HG03575 (cell line): ENCODE measurements at regions not wholly inside any gene's neighbourhood (a gene's known extent, or its start where the extent isn't known, plus 50 kb on each side); places are given as distances from the start of the nearest gene placed in this dataset.
"Not testable (repeated sequence)": the region's sequence is repeated elsewhere in the genome, so short reads cannot be mapped to it uniquely, and the experiment has no call there.

Experiments used
- ATAC-seq: cut with Tn5 transposase; IDR thresholded peaks from one replicate; pipeline ENCODE4 v1.9.1; 2021; ENCODE audit not compliant: unreplicated experiment, insufficient number of reproducible peaks, low FRiP score; ENCODE audit errors: extremely low read depth

DNA sequence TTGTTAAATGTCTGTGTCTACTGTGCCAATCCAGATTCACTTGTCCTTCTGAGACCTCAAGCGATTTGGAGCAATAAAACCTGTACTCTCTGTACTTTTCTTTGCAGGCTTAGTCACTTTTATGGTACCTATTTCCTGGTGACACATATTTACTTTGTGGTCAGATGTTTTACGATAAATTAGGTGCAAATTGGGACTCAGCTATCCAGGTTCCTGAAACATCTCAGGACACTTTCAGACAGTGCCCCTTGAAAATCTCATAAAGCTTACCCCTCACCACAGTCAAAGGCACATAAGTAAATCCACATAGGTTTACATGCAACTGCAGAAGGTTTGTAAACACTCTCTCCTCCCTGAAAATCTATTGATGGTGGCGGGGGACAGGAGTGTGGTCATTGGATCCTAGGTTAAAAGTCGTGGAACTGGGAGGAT, 438.8 kb downstream of the EFNB2 start:
- no peak for ATAC-seq

DNA sequence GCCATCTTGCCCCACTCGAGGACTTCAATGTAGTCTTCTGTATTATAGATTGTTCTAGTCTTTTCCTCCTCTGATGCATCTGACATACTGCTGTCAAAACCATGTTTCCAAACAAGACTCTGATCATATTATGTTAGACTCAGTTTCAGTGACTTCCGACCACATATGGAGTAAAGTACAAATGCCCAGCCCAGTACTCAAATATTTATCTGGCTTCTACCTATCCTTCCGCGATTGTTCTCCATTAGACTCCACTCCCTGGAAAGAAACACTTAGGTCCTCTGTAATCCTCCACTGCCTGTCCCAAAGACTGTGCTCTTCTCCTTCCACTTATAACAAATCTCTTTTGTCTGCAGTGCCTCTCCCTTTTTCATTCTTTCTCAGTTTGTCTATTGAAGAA, 439.5 kb downstream of the EFNB2 start:
- ATAC-seq: no peak

DNA sequence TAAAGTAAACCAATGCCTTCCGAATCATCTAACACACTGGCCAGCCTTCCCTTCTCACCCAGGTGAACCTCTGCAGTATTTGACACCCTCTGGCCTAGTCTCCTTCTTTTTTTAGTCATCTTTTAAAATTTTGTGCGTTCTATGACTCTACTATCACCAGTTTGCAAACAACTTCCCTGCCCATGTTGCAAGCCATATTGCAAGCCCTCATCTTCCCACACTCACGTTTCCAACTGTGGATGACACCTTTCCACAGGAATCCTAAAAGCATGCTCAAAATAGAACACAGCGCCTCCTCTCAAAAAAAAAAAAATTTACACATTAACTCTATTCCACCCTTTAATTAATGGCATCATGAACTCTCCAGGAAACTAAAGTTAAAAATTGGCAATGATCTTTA, 440.1 kb downstream of the EFNB2 start:
- ATAC-seq: no peak

DNA sequence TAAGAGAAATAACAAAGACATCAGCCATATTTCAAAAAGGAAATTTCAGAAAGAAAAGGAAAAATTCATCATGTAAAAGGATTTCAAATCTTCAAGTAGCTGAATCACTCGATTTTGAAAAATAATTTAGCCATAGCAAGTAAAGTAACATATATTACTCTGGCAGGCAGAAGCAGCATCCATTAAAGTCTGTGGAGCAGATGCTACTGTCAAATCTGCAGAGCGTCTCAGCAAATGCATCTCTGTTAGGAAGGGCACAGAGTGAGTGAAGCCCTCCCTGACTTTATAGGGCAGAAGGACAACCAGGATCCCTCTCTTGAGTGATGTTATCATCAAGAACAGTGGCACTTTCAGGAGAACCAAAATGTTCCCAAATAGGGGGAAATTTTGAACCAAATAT, 445.5 kb downstream of the EFNB2 start:
- ATAC-seq: no peak

DNA sequence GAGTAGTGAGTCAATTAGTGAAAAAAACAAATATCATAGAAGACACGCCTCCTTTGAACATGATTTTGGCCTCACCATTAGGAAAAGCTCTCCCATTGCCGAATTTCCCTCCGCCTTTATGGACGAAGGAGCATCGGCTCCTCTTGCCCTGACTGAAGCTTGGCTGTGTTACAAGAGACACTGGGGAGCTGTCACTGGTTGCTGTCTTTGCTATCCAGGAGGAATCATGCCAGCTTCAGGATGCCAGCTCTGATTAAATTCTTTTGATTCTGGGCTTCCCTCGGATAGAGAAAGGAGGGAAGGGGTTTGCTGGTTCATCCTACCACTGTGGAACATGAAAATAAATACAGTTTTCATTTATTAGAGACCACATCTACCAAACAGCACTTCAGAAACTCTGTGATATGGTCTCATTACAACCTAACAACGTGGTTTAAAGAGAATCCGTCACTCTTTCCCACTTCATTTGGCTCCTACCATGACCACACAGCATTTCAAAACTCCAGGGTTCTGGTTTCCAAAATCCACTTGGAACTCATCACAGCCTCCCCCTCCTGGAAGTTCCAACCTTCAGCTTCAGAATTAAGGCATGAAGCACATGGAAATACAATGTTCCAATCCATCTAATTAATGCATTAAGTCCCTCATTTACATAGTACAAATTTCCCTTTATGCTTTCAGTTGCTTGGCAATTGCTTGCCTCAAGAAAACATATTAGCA, 446.0 kb downstream of the EFNB2 start:
- ATAC-seq: no peak

DNA sequence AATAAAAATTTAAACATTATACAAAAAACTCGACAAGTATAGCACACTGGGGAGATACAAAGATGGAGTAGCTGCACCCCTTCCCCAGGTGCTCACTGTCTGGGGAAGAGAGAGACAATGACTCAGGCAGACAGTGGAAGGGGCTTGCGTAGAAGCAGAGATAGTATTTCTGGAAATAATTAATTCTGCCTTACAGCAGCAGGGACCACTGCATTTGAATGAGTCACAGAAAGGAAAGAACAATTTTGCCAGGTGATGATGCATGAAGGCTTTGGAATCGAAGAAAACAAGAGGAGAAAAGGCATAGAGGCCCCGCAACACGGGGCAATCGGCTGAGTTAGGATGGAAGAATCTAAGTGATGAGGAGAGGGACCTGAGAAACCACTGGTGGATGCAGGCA, 447.4 kb downstream of the EFNB2 start:
- no peak for ATAC-seq

DNA sequence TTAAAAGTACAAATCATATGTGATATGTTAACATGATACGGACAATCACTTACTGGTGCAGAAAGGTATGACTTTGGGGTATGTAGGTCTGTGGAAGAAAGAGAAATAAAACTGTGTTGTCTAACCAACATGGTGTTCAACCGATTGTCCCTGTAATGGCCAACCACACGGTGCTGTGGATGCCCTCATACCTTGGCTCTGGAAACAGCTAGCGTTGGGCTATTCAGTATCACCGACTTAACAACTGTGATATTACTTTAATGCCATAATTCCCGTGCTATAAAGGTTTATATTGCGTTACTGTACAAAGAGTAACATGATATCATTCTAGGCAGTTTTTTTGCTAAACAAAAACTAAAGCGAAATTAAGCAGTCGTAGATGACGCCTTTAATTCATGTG, 448.3 kb downstream of the EFNB2 start:
- no peak for ATAC-seq

DNA sequence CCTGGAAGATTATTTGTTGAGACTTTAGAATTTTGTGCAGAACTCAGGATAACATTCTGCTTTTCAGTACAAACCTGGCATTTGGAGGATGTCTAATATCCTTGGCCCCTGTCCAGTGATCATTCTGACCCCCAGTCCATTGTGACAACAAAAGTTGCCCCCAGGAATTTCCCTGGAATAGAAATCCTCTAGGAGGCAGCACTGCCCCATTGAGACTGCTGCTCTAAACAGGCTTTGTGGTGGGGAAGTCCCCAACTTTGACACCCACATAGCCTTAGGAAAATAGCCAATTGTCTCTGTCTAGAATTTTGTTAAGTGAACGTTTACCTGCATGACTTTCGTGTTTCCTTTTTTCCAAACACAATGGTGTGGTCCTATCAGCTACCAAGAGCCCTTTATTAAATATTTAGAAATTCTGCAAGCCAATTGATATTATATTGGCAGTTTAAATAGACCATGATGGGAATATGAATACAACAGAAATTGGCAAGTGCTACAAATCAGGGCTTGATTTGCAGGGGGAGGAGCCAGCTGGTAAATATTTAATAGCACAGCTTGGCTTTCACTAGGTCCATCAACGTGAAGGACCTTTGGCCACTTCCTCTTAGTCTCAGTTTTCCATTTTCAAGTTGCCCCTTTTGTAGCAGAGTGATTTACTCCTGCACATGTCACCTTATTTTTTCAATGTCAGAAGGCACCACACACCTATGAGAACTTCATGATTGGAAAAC, 451.7 kb downstream of the EFNB2 start:
- ATAC-seq: no peak

DNA sequence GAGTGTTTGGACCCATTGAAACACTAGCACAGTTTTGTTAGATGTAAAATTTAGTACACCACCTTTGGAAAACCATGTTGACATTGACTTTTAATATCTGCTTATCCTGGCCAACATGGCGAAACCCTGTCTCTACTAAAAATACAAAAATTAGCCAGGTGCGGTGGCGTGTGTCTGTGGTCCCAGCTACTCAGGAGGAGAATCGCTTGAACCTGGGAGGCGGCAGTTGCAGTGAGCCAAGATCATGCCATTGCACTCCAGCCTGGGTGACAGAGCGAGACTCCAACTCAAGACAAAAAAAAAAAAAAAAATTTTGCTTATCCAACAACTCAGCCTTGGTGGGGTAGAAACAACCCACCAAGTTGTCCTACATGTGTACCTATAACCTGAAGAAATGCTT, 454.2 kb downstream of the EFNB2 start:
- not testable (repeated sequence) for ATAC-seq

DNA sequence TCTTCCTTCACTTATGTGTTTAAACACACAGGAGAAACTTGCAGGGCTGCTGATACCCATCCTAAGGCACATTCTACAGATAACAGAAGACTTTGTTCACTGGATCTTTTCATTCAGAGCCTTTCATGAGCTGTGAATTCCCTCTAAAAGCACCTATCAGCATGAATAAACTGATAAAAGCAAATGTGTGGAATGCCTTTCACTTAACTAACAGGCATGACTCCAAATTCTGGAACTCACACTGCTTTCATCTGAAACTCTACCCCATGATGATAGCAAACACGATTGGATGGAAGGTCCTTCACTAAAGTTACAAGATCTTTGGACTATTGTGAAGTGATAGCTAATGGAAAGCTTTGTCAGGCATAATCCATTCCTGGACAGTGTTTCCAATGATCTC, 457.3 kb downstream of the EFNB2 start:
- ATAC-seq: no peak

DNA sequence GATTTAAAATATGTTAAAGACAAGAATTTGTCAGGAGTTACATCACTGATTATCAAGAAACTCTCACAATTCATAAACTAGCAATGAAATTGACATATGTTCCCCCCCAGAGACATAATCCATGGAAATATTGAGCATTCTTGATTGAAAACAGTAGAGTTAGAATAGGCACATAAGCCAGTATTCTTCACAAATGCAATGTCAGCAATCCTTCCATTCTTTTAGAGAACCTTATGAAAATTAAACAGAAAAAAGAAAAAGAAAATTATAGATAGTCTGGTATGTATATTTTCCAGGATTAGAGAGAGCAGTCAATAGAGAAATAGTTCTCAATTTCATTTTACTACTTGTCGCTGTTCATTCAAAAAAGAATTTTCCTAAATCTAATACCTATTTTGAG, 458.4 kb downstream of the EFNB2 start:
- ATAC-seq: no peak

DNA sequence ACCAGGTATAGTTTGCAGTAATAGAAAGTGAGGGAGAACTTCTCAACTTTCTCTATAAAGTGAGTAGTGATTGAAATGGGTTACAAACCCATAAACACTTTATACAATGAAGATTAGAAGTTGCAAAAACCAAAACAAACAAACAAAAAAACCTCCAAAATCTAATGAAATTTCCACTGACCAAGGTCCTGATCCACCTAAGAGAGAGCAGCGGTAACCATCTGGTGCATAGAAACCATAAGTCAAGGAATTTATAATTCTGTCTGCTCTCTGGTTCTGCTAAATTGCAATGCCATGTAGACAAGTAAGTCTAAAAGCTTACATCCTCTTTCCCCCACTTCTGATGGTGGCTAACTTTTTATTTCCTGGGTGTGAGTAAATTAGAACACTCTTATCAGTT, 463.4 kb downstream of the EFNB2 start:
- no peak for ATAC-seq

DNA sequence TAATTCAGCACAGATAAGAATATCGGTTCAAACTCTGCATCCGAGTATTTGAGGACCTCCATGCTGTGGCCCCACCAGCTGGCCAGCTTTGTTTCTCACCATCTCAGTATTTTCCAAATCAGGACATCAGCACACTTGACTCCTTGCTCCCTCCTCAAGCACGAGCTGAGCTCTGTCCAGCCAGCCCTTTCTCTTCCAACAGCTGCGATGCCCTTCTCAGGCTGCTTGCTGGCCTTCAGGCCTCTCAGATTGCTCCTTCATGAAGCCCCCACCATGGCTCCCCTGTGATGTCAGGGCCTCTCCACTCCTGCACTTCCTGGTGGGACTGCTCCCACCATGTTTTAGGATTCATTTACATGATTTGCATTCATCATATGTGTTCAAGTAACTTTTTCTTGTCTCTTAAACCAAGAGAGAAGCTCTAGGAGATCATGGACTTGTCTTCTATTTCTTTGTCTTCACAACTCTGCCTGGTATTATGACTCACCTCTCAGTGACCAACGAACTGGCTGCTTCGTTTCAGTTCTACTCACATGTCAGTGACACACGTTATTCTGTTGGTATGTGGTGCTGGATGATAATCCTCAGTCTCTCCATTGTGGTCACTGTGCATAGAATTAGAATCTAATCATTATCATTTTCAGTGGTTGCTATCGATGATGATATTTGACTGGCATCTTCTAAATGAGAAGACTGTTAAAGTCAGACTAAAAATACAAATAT, 471.7 kb downstream of the EFNB2 start:
- ATAC-seq: no peak

DNA sequence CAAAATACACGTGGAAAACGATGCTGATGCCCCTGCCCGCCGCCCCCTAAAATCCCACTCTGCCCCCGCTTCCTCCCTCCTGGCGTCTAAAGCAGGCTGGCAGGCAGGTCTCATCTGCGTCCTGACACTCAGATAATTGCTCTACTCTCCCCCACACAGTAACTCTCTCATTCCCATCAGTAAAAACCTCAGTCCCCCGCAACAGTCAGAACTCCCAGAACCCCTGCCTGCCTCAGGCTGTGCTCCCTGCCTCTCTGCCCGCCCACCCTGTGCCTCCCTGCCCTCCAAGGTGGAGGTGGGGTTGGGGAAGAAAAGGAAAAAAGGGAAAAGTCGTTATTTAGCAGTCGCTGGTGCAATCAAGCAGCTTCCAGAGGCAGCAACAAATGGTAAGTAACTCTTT, 473.7 kb downstream of the EFNB2 start:
- ATAC-seq: no peak

DNA sequence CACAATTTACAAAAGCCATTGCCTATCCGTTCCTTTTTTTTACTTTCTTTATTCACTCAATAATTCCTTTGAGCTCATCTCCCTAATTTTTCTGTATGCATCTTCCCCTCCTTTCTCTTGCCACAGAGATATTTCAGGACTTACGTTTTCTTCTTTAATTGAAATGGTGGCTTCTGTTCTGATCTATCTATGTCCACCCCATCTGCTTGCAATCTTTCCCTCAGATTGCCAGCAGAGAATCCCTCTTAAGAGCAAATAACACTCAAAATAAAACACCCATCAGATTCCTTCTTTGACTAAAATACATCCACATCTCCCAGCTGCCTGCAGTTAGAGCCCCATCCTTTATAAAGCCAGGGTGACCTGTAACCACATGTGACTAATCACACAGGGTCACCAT, 478.6 kb downstream of the EFNB2 start:
- ATAC-seq: no peak

DNA sequence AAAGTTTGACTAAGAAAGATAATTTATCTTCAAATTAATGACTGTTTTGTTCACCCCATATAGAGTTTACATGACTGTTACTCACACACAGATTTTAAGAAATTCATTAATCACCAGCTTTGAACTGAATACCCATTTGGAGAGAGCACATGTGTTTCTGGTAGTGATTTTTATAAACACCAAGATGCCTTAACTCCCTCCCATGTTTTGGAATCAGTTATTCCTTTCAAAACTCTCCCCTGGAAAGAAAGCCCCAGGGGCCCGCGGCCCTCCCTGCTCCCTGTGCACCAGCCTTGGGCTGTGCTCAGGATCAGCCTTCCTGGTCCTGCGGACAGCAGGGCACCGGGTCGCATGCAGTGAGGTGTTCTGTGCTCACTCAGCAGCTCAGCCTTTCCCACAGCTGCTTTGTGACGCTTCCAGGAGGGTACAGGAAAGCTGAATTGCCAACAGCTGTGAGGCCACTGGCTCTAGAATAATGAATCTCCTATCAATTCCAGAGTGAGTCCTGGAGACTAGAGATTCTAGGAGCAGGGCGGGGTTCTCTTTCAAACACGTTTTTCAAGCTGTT, 483.2 kb downstream of the EFNB2 start:
- no peak for ATAC-seq

DNA sequence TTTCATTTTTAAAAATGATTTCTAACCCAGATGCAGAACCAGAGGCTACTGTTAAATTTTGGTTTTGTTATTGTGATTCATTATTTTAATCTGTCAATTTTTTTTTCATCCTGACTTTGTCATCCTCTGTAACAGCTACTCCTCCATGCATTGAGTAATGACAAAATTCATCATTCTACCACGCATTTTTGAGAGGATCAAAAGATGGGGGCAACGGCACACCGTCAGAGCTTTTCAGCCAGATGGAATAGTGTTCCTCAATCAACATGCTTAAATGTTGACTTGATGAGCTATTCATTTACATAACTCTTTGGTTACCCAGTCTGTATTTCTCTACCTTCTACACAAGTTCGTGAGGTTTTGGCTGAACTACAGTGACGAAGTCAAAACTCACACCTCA, 486.3 kb downstream of the EFNB2 start:
- no peak for ATAC-seq

DNA sequence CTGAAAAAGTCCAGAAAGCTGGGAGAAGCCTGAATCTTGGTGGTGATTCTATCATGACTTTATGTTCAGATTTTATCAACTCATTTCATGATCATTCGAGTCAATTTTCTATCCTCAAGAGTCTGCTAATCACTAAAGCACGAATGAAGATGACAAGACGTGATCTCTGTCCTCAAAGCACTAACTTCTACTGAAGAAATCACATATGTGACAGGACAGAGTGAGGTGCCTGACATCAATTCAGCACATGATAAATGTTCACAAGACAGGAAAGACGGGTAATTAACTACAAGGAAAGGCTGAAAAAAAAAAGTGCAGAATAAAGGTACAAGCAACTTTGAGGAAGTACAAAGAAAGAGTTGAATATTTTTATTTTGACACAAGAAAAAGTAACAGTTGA, 487.1 kb downstream of the EFNB2 start:
- ATAC-seq: no peak

DNA sequence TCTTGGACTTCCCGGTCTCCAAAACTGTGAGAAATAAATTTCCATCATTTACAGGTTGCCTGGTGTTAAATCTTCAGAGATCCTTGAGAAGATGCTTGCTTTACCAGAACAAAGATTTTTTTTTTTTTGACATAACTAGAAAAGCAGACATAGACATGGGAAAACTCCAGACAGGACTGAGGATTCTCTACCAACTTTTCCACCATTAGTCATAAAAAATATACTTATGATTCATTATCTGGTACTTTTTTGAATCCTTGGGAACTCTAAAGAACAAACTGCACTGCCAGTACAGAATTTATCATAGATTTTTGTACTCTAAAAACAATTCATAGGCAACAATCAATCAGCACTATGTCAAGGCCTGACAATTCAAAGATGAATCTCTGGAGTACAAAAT, 487.6 kb downstream of the EFNB2 start:
- no peak for ATAC-seq
